Skeletal muscle tissue (tissue), 3 donors: ENCODE measurements at regions not wholly inside any gene's neighbourhood (a gene's known extent, or its start where the extent isn't known, plus 50 kb on each side); places are given as distances from the start of the nearest gene placed in this dataset.

Experiments
- H3K27ac ChIP-seq: one replicate; pipeline ENCODE4 v1.7.0; 2013; ENCODE audit warnings: mild to moderate bottlenecking, low read depth, low read length, inconsistent platforms
- H3K27me3 ChIP-seq, 3 donors: one replicate each; pipeline ENCODE4 v1.7.0; 2013; ENCODE audit warnings: low read length in 3 of 3; ENCODE audit not compliant: control insufficient read depth in 3 of 3, insufficient read depth in 3 of 3
- H3K36me3 ChIP-seq, 3 donors: one replicate each; pipeline ENCODE4 v1.7.0; 2013; ENCODE audit warnings: low read length in 3 of 3; ENCODE audit not compliant: control insufficient read depth in 3 of 3, insufficient read depth in 3 of 3
- H3K4me1 ChIP-seq, 3 donors: one replicate each; pipeline ENCODE4 v1.7.0; 2013; ENCODE audit warnings: low read length in 3 of 3, mild to moderate bottlenecking in 3 of 3; ENCODE audit not compliant: control insufficient read depth in 3 of 3, insufficient read depth in 3 of 3
- H3K4me3 ChIP-seq, 3 donors: one replicate each; pipeline ENCODE4 v1.7.0; 2013; ENCODE audit warnings: low read length in 3 of 3
- H3K9ac ChIP-seq, 3 donors: one replicate each; pipeline ENCODE4 v1.7.0; 2013; ENCODE audit warnings: low read length in 3 of 3, mild to moderate bottlenecking in 3 of 3, moderate library complexity in 2 of 3, low read depth in 1 of 3
- H3K9me3 ChIP-seq, 3 donors: one replicate each; pipeline ENCODE4 v1.7.0; 2013; ENCODE audit warnings: low read length in 3 of 3; ENCODE audit not compliant: control insufficient read depth in 3 of 3
- donor health status: Osteomylitis.

GRCh38 chr3:72630969-72631344 lies 217.3 kb downstream of the SHQ1 start:
- no peaks in the 10 kb centered on the region for H3K36me3 ChIP-seq
- H3K4me1 ChIP-seq = no peaks in the 10 kb centered on the region
- H3K27me3 ChIP-seq = peaks cover 0 to 2% (median 0%) of the 10 kb centered on the region in 3 donors
- no peak overlapping the region for H3K27ac ChIP-seq
- no peaks in the 10 kb centered on the region for H3K9me3 ChIP-seq
- no peak overlapping the region for H3K9ac ChIP-seq
- no peak overlapping the region for H3K4me3 ChIP-seq

GRCh38 chr3:72630327-72630968 lies 217.8 kb downstream of the SHQ1 start:
- H3K9ac ChIP-seq = no peak overlapping the region

DNA sequence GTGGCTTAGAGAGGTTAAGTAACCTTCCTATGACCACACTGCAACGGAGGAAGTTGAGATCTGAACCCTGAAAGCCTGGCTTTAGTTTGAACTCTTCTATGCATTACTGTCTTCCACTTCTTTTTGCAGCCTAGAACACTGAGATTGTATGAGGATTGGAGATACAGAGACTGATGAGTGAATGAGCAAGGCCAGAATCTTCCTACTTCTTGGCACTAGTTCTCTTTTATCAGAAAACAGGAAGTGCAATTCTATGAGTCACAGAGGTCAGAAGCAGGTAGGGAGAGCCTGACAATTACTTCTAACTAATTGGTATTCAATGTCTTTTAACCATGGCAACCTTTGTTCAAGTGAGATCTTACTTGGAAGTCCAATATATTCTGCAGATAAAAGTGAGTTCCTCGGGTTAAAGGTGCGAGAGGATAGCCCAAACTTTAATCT lies 219.0 kb downstream of the SHQ1 start:
- H3K27me3 ChIP-seq = peaks cover 0 to 2% (median 0%) of the 10 kb centered on the region in 3 donors
- no peak overlapping the region for H3K4me3 ChIP-seq
- H3K9me3 ChIP-seq = no peaks in the 10 kb centered on the region
- H3K36me3 ChIP-seq = no peaks in the 10 kb centered on the region
- H3K9ac ChIP-seq = no peak overlapping the region
- no peaks in the 10 kb centered on the region for H3K4me1 ChIP-seq
- H3K27ac ChIP-seq = no peak overlapping the region

More at GRCh38 chr3:72630327-72630968, 217.8 kb downstream of the SHQ1 start:
- Histone ChIP-seq H3K36me3 (no peaks in the 10 kb centered on the region), H3K4me1 (no peaks in the 10 kb centered on the region), H3K4me3 (no peak overlapping the region), H3K9me3 (no peaks in the 10 kb centered on the region), H3K27ac (no peak overlapping the region), H3K27me3 (peaks cover 0 to 2% (median 0%) of the 10 kb centered on the region in 3 donors)

GRCh38 chr3:72628065-72628464 lies 220.2 kb downstream of the SHQ1 start:
- H3K9me3 ChIP-seq = no peaks in the 10 kb centered on the region
- H3K27me3 ChIP-seq = peaks cover 0 to 2% (median 0%) of the 10 kb centered on the region in 3 donors
- no peaks in the 10 kb centered on the region for H3K36me3 ChIP-seq
- no peaks in the 10 kb centered on the region for H3K4me1 ChIP-seq
- no peak overlapping the region for H3K27ac ChIP-seq
- H3K4me3 ChIP-seq = no peak overlapping the region
- H3K9ac ChIP-seq = no peak overlapping the region

DNA sequence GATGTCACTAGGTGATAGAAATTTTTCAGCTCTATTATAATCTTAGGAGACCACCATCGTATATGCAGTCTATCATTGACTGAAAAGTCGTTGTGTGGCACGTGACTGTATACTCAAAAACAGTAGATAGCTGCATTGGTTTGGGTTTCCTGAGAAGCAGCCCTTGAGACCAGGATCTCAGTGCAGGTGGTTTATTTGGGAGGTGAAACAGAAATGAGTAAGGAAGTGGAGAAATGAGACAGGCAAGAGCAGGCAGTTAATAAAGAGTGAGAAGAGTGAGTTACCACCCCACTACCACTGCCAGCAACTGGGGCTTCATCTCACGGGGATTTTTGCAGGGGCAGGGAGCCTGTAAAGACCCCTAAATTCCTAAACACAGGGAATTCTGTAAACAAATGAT lies 221.0 kb downstream of the SHQ1 start:
- H3K9me3 ChIP-seq = no peaks in the 10 kb centered on the region
- H3K27ac ChIP-seq = no peak overlapping the region
- no peaks in the 10 kb centered on the region for H3K4me1 ChIP-seq
- no peaks in the 10 kb centered on the region for H3K36me3 ChIP-seq
- H3K27me3 ChIP-seq = peaks cover 0 to under 1% (median 0%) of the 10 kb centered on the region in 3 donors
- H3K9ac ChIP-seq = no peak overlapping the region
- H3K4me3 ChIP-seq = no peak overlapping the region

DNA sequence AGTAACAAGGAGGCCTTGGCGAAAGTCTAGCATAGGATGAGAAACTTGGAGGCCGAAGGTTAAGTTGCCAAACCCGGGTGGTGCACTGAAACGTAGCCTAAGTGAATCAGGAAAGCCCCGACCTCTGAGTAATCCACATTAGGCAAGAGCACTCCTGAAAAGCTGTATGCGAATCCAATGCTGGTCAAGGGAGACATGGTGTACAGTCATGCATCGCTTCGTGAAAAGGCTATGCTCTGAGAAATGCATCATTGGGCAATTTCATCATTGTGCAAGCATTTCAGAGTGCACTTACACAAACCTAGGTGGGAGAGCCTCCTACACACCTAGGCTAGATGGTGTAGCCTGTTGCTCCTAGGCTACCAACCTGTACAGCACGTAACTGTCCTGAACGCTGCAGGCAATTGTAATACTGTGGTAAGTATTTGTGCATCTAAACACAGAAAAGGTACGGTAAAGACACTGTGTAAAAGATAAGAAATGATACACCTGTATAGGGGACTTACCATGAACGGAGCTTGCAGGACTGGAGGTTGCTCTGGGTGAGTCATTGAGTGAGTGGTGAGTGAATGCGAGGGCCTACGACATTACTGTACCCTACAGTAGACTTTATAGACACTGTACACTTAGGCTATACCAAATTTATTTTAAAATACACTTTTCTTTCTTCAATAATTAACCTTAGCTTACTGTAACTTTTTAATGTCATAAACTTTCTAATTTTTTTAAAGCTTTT lies 222.5 kb downstream of the SHQ1 start:
- Histone ChIP-seq H3K4me3 (no peak overlapping the region), H3K27me3 (no peaks in the 10 kb centered on the region), H3K4me1 (no peaks in the 10 kb centered on the region), H3K36me3 (no peaks in the 10 kb centered on the region), H3K9me3 (no peaks in the 10 kb centered on the region), H3K27ac (no peak overlapping the region), H3K9ac (no peak overlapping the region)

DNA sequence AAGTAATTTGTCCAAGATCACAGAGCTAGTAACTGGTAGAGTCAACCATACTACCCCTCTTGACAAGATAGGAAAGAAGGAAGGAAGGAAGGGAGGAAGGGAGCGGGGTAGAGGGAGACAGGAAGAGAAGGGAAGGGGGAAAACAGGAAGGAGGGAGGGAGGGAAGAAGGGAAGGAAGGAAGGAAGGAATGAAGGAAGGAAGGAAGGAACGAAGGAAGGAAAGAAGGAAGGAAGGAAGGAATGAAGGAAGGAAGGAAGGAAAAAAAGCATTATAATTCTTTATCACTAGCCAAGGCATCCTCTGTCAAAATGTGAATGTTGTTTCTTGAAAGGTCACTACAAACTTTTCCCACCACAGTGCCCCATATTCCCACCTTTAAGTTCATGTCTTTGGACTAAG lies 223.6 kb downstream of the SHQ1 start:
- Histone ChIP-seq H3K27ac (no peak overlapping the region), H3K9ac (no peak overlapping the region), H3K9me3 (no peaks in the 10 kb centered on the region), H3K4me3 (no peak overlapping the region), H3K27me3 (no peaks in the 10 kb centered on the region), H3K4me1 (no peaks in the 10 kb centered on the region), H3K36me3 (no peaks in the 10 kb centered on the region)

DNA sequence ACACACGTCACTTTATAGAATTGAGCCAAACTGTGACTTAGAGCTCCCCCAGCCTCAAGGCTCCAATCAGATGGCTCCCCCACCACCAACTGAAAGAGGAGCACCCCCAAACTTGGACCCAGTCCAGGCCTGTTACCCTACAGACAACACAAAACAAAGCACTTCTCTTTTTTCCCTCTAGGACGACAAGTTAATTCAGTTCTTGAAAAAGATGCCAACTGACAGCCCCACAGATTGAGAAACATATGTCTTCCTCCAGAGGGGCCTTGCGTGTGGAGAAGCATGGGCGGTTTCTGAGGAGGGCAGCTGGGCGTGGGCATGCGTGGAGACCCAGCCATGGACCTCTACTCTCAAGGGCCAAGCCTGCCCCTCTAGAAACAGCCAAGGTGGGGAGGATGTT lies 229.5 kb downstream of the SHQ1 start:
- H3K27me3 ChIP-seq = peaks cover 0 to 4% (median 0%) of the 10 kb centered on the region in 3 donors
- no peak overlapping the region for H3K4me3 ChIP-seq

DNA sequence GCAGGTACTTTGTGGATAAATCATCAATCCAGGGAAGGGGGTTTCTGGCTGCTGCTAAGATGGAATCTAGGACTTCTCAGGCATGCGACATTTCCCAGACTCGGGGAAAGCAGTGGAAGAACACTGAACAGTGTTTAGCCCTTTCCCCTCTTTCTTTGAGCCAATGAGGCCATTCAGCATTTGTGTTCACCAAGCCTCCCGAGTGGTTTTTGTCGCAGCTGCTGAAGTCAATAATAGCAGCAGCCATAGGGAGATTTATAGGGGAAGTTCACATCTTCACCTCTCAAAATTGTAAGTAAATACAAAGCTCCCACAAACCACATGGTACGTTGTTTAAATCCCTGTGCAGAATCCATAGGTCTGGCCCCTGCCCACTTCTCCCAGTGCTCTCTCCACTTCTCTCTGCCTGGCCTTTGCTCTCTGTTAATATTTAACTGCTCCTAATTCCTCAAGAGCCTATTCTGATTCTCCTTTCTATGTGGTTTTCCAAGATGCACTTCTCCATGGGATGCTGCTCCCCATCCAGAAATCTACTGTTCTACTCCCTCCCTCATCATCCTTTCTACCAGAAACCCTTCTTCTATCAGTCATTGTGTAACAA lies 230.7 kb downstream of the SHQ1 start:
- peaks cover 0 to 7% (median 0%) of the 10 kb centered on the region in 3 donors for H3K9me3 ChIP-seq
- H3K9ac ChIP-seq = no peak overlapping the region
- H3K27ac ChIP-seq = no peak overlapping the region
- no peaks in the 10 kb centered on the region for H3K36me3 ChIP-seq
- H3K4me3 ChIP-seq = no peak overlapping the region
- no peaks in the 10 kb centered on the region for H3K4me1 ChIP-seq
- H3K27me3 ChIP-seq = peaks cover 0 to 4% (median 0%) of the 10 kb centered on the region in 3 donors

More for the DNA sequence above, 229.5 kb downstream of the SHQ1 start:
- no peaks in the 10 kb centered on the region for H3K4me1 ChIP-seq
- no peak overlapping the region for H3K9ac ChIP-seq
- no peak overlapping the region for H3K27ac ChIP-seq
- H3K36me3 ChIP-seq = no peaks in the 10 kb centered on the region
- peaks cover 0 to 7% (median 0%) of the 10 kb centered on the region in 3 donors for H3K9me3 ChIP-seq

DNA sequence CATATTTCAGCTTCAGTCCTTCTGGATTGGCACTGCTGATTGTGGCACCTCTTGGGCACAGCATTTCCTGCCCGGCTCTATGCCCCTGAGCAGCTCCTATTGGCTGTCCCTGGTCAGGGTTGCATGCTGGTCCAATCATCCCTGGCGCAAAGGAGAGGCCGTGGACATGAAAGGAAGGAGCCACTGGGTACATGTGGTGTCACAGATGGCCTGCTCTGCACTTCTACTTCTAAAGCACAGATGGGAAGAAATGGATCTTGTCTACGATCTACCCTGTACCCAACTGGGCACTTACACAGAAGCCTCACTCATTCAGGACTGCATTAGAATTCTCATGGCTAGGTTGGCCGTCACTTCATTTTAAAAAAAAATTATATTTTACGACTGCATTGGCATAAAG lies 232.5 kb downstream of the SHQ1 start:
- H3K4me3 ChIP-seq = no peak overlapping the region
- no peaks in the 10 kb centered on the region for H3K36me3 ChIP-seq
- H3K27ac ChIP-seq = no peak overlapping the region
- H3K27me3 ChIP-seq = peaks cover 0 to 4% (median 0%) of the 10 kb centered on the region in 3 donors
- peaks cover 0 to 7% (median 0%) of the 10 kb centered on the region in 3 donors for H3K9me3 ChIP-seq
- no peak overlapping the region for H3K9ac ChIP-seq
- H3K4me1 ChIP-seq = no peaks in the 10 kb centered on the region
